ENCODE measurements at regions not wholly inside any gene's neighbourhood (a gene's known extent, or its start where the extent isn't known, plus 50 kb on each side); places are given as distances from the start of the nearest gene placed in this dataset.
"Not testable (repeated sequence)": the region's sequence is repeated elsewhere in the genome, so short reads cannot be mapped to it uniquely, and the experiment has no call there.

DNA sequence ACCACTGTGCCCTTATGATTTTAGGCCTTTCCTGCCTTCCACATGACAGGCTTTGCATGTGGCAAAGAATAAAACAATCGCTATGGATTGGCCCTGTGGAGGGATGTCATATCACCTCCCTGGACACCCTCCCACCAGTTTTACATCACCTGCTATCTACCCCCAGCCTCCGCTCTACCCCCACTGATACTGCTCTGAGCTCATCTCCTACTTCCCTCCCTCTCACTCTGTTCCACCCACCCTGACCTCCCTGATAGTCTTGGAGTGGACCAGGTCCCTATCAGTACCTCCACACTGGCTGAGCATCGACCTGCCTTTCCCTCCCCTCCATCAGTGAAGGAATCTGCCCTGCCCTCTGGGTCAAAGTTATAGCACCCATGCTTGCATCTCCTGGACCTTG, 91.8 kb upstream of the FOXN3 start:
- H3K4me3 ChIP-seq (replicated peaks; ENCODE audit: low read depth, low read length): no peak overlapping the region
- DNase-seq (ENCODE audit: low read depth): no peak
- TF ChIP-seq, protein P1, sequence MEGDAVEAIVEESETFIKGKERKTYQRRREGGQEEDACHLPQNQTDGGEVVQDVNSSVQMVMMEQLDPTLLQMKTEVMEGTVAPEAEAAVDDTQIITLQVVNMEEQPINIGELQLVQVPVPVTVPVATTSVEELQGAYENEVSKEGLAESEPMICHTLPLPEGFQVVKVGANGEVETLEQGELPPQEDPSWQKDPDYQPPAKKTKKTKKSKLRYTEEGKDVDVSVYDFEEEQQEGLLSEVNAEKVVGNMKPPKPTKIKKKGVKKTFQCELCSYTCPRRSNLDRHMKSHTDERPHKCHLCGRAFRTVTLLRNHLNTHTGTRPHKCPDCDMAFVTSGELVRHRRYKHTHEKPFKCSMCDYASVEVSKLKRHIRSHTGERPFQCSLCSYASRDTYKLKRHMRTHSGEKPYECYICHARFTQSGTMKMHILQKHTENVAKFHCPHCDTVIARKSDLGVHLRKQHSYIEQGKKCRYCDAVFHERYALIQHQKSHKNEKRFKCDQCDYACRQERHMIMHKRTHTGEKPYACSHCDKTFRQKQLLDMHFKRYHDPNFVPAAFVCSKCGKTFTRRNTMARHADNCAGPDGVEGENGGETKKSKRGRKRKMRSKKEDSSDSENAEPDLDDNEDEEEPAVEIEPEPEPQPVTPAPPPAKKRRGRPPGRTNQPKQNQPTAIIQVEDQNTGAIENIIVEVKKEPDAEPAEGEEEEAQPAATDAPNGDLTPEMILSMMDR (IDR thresholded peaks at IDR 0.05; ENCODE audit: low read length, missing control alignments): no peak

DNA sequence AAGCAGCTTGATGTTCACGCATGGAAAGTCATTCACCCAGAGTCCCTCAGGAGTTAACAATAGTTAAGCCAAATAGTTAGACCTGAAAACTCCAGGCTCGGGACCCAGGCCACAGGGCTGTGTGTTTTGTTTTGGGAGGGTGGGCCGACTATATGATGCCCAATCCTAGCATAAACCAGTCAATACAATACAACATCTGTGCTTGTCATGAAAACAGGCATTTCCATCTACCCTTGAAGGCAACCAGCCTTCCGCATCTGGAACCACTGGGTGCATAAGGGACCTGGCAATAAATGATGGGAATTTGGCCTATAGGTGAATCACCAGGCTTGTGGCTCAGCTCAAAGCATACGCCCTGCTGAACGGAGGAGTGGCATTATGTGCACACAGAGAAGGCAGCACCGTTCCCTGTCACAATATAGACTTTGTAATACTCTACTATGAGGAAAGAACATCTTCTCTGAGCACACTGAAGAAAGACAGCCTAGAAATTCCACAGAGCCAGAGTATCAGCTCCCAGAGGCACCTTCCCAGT, 91.0 kb upstream of the FOXN3 start:
- no peak overlapping the region for H3K4me3 ChIP-seq (replicated peaks; ENCODE audit: low read depth, low read length)
- DNase-seq (ENCODE audit: low read depth): peak; percentile 21
- TF ChIP-seq, protein P1 (IDR thresholded peaks at IDR 0.05; ENCODE audit: low read length, missing control alignments): no peak

GRCh38 chr14:89507521-89507920, 90.5 kb upstream of the FOXN3 start:
- TF ChIP-seq, protein P1 (IDR thresholded peaks at IDR 0.05; ENCODE audit: low read length, missing control alignments): no peak
- peak; percentile 63 for DNase-seq (ENCODE audit: low read depth)
- no peak overlapping the region for H3K4me3 ChIP-seq (replicated peaks; ENCODE audit: low read depth, low read length)

- not testable (repeated sequence) for H3K4me3 ChIP-seq (replicated peaks; ENCODE audit: low read depth, low read length)
Observed at GRCh38 chr14:89506891-89507452, 89.9 kb upstream of the FOXN3 start.

DNA sequence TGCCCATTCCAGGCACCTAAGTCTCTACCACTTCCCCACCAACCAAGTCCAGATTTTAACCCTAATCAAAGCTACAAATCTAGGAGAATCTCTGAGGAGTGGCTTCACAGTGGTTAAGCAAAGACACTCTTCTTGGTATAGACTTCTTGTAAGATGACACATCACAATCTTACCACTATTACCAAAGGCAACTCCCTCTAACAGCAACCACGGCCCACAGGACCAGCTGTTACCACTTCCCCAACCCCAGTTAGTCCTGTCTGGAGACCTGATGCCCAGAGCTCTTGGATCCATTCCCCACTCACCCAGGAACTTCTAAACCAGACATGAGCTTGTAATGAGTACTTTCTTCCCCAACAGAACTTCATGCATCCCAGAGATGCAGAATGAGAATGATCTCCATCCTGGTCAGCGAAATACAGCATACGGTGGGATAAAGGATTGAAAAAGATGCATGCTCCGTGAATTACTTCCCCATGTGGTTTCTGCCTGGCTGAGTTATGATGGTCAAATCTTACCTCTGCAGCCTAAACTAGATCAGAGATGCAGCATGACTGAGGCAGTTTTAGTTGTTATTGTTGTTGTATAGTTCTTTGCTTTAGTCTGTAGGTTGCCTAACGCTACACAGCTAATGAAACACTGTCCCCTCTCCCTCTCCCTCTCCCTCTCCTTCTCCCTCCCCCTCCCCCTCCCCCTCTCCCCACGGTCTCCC, 87.7 kb upstream of the FOXN3 start:
- TF ChIP-seq, protein P1 (IDR thresholded peaks at IDR 0.05; ENCODE audit: low read length, missing control alignments): no peak
- DNase-seq (ENCODE audit: low read depth): peak; percentile 38
- no peak overlapping the region for H3K4me3 ChIP-seq (replicated peaks; ENCODE audit: low read depth, low read length)

More at GRCh38 chr14:89506891-89507452, 89.9 kb upstream of the FOXN3 start:
- not testable (repeated sequence) for DNase-seq (ENCODE audit: low read depth)

DNA sequence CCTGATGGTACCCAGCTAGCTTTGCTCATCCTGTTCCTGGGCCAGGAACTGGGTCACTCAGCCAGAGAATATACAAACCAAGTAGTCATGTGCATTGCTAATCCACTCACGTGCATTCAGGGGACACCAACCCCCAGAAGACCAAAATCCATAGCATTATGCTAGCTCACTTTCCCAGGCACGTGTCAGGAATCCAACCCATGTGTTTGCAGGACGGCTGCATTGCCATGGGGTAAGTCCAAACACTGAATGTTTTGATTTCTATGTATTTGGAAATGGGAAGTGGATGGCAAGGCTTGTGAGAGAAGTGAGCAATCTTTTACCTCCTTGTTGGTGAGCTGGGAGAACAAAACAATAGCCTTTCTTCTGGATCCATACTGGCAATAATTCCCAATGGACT, 87.1 kb upstream of the FOXN3 start:
- TF ChIP-seq, protein P1 (IDR thresholded peaks at IDR 0.05; ENCODE audit: low read length, missing control alignments): no peak
- DNase-seq (ENCODE audit: low read depth): no peak
- H3K4me3 ChIP-seq (replicated peaks; ENCODE audit: low read depth, low read length): no peak overlapping the region

DNA sequence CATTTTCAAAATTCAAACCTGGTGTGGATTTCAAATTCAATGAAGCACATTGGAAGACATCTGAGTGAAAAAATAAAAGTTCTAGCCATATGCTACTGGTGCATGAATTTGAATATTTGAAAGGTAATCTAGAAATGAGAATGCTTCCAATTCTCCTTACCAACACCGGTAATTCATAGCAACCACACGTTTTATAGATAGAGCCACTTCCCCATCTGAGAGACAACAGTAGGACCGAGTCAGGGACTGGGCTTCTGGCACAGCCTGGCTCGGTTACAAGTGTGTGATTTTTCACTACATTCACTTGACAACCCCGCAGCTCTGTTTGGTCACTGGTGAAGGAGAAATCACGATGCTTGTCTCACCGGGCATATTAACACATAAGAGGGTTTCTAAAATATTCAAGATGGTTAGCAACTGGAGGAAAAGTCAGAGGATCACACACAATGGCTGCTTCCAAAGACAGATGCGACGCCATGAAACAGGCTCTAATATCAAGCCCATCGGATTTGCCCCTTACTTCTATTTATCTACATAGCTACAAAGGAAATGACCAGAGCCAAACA, 86.5 kb upstream of the FOXN3 start:
- DNase-seq (ENCODE audit: low read depth): no peak
- TF ChIP-seq, protein P1 (IDR thresholded peaks at IDR 0.05; ENCODE audit: low read length, missing control alignments): no peak
- H3K4me3 ChIP-seq (replicated peaks; ENCODE audit: low read depth, low read length): no peak overlapping the region

All from fibroblast of pulmonary artery (primary cell).